Vagina (tissue), 2 donors: ENCODE measurements at regions not wholly inside any gene's neighbourhood (a gene's known extent, or its start where the extent isn't known, plus 50 kb on each side); places are given as distances from the start of the nearest gene placed in this dataset.
A peak's percentile ranks its signal among the peaks of the same experiment; 100 is the strongest.

Source experiments
- DNase-seq, 2 donors: peaks; one replicate each; pipeline ENCODE4 v3.0.0-alpha.2; 2017; ENCODE audit errors: extremely low spot score in 2 of 2
- H3K27ac ChIP-seq: fragments of 200-600 bp; sonication (generic); one replicate; pipeline ENCODE4 v1.5.1; 2019
- H3K27me3 ChIP-seq: fragments of 200-600 bp; sonication (generic); one replicate; pipeline ENCODE4 v1.5.1; 2019
- H3K36me3 ChIP-seq, 2 donors: fragments of 200-600 bp; sonication (generic); one replicate each; pipeline ENCODE4 v1.5.1; 2017 to 2019
- H3K4me1 ChIP-seq: fragments of 200-600 bp; sonication (generic); one replicate; pipeline ENCODE4 v1.5.1; 2019
- H3K4me3 ChIP-seq, 2 donors: fragments of 200-600 bp; sonication (generic); 1 replicate in 1 of 2; 2 replicates in 1 of 2; pipeline ENCODE4 v1.5.1; 2016 to 2019
- H3K9me3 ChIP-seq: fragments of 200-600 bp; sonication (generic); one replicate; pipeline ENCODE4 v1.5.1; 2019
- POLR2A ChIP-seq, 2 donors: fragments of 450-650 bp; IDR thresholded peaks; one replicate each; pipeline ENCODE4 v1.6.1; 2017; ENCODE audit warnings: antibody characterized with exemption in 2 of 2, mild to moderate bottlenecking in 2 of 2, moderate library complexity in 2 of 2
- POLR2AphosphoS5 ChIP-seq, 2 donors: sonication (generic); formaldehyde crosslinking; IDR thresholded peaks; one replicate each; pipeline ENCODE4 v1.9.0; 2017; ENCODE audit warnings: antibody characterized with exemption in 2 of 2, mild to moderate bottlenecking in 2 of 2, low read depth in 1 of 2; ENCODE audit not compliant: insufficient read depth in 1 of 2
- intact Hi-C: fragments of 100-400 bp; cut with DNase I; formaldehyde crosslinking; loops from one replicate; pipeline ENCODE4 v1.15.1; 2023
- TF ChIP-seq, protein P1 (sequence below), 3 experiments: fragments of 450-650 bp in 2 of 3; fragments of 200-600 bp in 1 of 3; sonication (generic) in 1 of 3; IDR thresholded peaks; one replicate each; pipeline ENCODE4 v1.5.1; 2017 to 2019; ENCODE audit warnings: antibody characterized with exemption in 3 of 3, mild to moderate bottlenecking in 2 of 3, moderate library complexity in 2 of 3

DNA sequence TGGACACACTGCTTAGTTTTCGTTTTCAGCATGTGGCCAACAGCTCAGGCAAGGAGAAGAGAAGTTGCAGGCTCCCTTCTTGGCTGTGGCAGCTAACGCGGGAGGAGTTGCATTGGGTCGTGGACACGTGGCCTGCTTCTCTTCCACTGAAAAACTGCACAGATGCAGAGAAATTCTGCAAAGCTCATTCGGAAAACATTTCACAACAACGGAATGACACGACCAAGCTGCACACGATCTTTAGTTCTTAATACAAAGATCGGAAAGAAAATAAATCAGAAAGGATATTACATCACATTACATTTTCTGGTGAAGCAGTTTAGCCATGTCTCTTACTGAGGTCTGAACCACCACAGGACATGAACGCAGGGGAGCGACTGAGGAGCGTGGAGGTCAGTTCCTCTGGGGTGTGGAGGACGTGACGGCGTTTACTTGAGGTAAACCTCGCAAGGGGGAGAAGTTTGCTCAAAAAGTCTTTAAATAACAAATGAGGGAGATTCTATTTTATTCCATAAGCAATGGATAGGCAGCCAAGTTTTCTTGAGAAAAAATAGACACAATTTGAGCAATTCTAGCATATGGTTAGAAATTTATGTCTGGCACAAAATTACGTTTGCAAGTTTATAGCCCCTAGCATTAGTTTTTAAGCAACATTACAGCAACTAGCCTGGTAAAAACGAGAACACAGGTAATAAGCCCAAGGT lies 178.3 kb downstream of the THBS2 start:
- H3K36me3 ChIP-seq: no peaks in the 10 kb centered on the region
- H3K4me3 ChIP-seq: peak overlapping the region; percentile 1
- DNase-seq: peak in 1 of 2 donors; percentile 98
- no peak for TF ChIP-seq POLR2A (IDR thresholded peaks at IDR 0.05)
- peak; percentile 52 to 65 for TF ChIP-seq POLR2AphosphoS5 (IDR thresholded peaks at IDR 0.05; ENCODE audit: insufficient read depth in 1 of 2, low read depth in 1 of 2)
- intact Hi-C loops: no loop called here
- no peaks in the 10 kb centered on the region for H3K27me3 ChIP-seq
- H3K4me1 ChIP-seq: peaks cover 32% of the 10 kb centered on the region
- peak overlapping the region; percentile 66 for H3K27ac ChIP-seq
- no peaks in the 10 kb centered on the region for H3K9me3 ChIP-seq

DNA sequence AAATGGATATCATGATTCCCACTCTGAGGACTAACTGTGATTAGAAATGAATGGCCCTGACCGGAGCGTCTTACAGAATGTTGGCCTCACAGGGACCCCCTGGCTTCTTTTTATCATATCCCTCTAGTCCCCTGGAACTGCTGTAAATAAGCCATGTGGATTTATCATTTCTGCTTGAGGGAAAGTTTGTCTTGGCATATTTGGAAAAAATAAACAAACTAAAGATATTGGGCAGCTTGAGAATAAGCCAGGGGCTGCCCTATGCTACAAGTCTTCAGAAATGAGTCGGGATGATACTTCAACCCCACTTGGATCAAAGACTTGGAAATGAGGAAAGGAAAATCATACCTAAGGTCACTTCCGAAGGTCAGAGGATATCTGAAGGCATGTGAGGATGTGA lies 179.1 kb downstream of the THBS2 start:
- Histone ChIP-seq H3K4me1 (peaks cover 32% of the 10 kb centered on the region), H3K27me3 (no peaks in the 10 kb centered on the region), H3K36me3 (no peaks in the 10 kb centered on the region), H3K27ac (peak overlapping the region; percentile 66), H3K9me3 (no peaks in the 10 kb centered on the region), H3K4me3 (no peak overlapping the region)
- TF ChIP-seq, protein P1, sequence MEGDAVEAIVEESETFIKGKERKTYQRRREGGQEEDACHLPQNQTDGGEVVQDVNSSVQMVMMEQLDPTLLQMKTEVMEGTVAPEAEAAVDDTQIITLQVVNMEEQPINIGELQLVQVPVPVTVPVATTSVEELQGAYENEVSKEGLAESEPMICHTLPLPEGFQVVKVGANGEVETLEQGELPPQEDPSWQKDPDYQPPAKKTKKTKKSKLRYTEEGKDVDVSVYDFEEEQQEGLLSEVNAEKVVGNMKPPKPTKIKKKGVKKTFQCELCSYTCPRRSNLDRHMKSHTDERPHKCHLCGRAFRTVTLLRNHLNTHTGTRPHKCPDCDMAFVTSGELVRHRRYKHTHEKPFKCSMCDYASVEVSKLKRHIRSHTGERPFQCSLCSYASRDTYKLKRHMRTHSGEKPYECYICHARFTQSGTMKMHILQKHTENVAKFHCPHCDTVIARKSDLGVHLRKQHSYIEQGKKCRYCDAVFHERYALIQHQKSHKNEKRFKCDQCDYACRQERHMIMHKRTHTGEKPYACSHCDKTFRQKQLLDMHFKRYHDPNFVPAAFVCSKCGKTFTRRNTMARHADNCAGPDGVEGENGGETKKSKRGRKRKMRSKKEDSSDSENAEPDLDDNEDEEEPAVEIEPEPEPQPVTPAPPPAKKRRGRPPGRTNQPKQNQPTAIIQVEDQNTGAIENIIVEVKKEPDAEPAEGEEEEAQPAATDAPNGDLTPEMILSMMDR (IDR thresholded peaks at IDR 0.05): no peak
- intact Hi-C loops: no loop called here
- DNase-seq: no peak

DNA sequence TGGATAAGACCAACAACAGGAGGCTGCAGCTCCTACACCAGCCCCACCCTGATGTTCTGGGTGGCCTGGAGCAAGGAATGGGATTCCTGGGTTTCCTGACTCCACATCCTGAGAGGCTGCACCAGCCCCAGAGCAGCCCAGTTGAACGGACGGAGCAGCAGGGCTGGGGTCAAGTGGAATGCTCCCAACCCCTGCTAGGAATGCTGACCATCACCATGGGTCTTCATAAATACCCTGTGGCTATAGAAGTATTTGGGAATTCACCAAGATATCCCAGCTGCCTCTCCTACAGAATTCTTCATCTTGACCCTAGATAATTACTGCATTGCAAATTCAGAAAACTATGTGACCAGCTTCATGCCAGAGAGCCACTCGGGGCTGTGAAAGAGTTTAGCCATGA lies 180.3 kb downstream of the THBS2 start:
- H3K4me3 ChIP-seq: no peak overlapping the region
- H3K9me3 ChIP-seq: no peaks in the 10 kb centered on the region
- H3K27me3 ChIP-seq: no peaks in the 10 kb centered on the region
- H3K4me1 ChIP-seq: peaks cover 32% of the 10 kb centered on the region
- H3K27ac ChIP-seq: peak overlapping the region; percentile 66
- H3K36me3 ChIP-seq: no peaks in the 10 kb centered on the region
- no peak for TF ChIP-seq POLR2AphosphoS5 (IDR thresholded peaks at IDR 0.05; ENCODE audit: insufficient read depth in 1 of 2, low read depth in 1 of 2)
- TF ChIP-seq POLR2A (IDR thresholded peaks at IDR 0.05): no peak
- TF ChIP-seq, protein P1 (IDR thresholded peaks at IDR 0.05): no peak
- DNase-seq: no peak
- intact Hi-C loops: no loop called here

DNA sequence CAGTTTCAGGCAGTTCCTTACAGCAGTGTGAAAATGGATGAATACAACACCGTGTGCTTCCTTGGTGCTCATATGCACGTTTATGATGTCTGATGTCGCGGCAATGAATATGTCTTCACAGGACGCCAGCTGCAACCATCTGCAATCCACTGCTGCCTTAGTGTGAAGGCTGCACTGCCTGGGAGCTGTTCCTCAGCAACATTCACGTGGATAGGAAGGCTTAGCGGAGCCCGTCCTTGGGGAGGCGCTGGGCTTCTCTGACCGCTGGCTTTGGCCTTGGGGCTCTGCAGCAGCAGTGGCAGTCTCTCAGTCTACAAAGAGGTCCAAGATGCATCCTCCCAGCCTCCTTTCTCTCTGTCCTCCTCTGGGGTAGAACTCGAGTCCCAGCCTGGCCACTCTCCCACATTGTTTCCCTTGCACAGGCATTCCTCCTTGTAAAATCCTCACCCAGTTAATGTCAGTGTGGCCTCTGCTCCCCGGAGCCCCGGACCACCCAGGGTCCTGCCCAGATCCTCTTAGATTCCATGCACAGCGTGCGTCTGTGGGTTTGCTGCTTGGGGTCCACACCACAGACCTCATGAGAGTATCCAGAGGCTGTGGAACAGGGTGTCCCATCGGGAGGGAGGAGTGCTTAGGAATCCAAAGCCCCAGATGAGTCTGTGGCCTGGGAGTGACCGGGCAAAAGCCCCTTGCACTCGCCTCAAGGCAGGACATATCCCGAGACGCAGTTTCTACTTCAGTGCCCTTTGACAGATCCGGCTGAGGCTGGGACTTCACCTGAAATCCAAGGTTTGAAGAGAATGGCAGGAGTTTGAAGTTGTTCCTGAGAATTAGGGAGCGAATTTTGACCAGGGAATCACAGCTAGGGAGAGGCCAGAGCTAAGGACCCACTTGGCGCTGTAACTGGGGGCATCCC lies 181.3 kb downstream of the THBS2 start:
- Histone ChIP-seq H3K27ac (peak overlapping the region; percentile 66), H3K9me3 (no peaks in the 10 kb centered on the region), H3K27me3 (no peaks in the 10 kb centered on the region), H3K4me3 (no peak overlapping the region), H3K36me3 (no peaks in the 10 kb centered on the region), H3K4me1 (peaks cover 32% of the 10 kb centered on the region)
- TF ChIP-seq, protein P1 (IDR thresholded peaks at IDR 0.05): no peak
- peak in 1 of 2 donors; percentile 16 for TF ChIP-seq POLR2AphosphoS5 (IDR thresholded peaks at IDR 0.05; ENCODE audit: insufficient read depth in 1 of 2, low read depth in 1 of 2)
- intact Hi-C loops: no loop called here
- DNase-seq: no peak

DNA sequence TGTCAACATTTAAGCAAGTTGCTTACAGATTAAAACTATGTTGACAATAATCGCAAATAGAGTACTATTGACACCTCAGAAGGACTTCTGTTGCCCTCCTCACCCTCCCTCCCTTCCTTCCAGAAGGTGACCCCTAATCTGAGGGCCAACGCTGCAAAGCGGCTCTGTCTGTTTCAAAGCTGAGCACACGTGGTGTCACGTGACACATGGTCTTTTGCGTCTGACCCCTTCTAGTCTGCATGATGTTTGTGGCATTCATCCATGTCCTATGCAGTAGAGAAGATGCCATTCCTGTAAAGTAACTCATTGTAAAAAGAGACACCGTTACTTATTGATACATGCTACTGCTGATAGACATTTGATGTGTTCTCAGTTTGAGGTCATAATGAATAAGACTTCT lies 182.3 kb downstream of the THBS2 start:
- Histone ChIP-seq H3K4me3 (no peak overlapping the region), H3K36me3 (no peaks in the 10 kb centered on the region), H3K27ac (peak overlapping the region; percentile 66), H3K9me3 (no peaks in the 10 kb centered on the region), H3K4me1 (peaks cover 32% of the 10 kb centered on the region), H3K27me3 (no peaks in the 10 kb centered on the region)
- DNase-seq: no peak
- intact Hi-C loops: no loop called here
- no peak for TF ChIP-seq POLR2A (IDR thresholded peaks at IDR 0.05)
- no peak for TF ChIP-seq POLR2AphosphoS5 (IDR thresholded peaks at IDR 0.05; ENCODE audit: insufficient read depth in 1 of 2, low read depth in 1 of 2)
- TF ChIP-seq, protein P1 (IDR thresholded peaks at IDR 0.05): no peak
